Neuronal stem cell (in vitro differentiated cells): ENCODE measurements at regions not wholly inside any gene's neighbourhood (a gene's known extent, or its start where the extent isn't known, plus 50 kb on each side); places are given as distances from the start of the nearest gene placed in this dataset.
A peak's percentile ranks its signal among the peaks of the same experiment; 100 is the strongest.

ENCODE experiments used
- DNase-seq: peaks from one replicate; pipeline ENCODE4 v3.0.0-alpha.2; 2013; ENCODE audit warnings: low spot score
- H2AFZ ChIP-seq: one replicate; pipeline ENCODE4 v1.6.1; 2013; ENCODE audit warnings: mild to moderate bottlenecking, low read length, inconsistent platforms
- H2AK5ac ChIP-seq: 2 replicates; pipeline ENCODE4 v1.6.1; 2013; ENCODE audit warnings: low read depth, mild to moderate bottlenecking, inconsistent platforms, low read length, moderate library complexity, mixed read lengths
- H2BK120ac ChIP-seq: 2 replicates; pipeline ENCODE4 v1.6.1; 2013; ENCODE audit warnings: low read depth, mild to moderate bottlenecking, inconsistent platforms, low read length, moderate library complexity, mixed read lengths
- H2BK12ac ChIP-seq: one replicate; pipeline ENCODE4 v1.6.1; 2013; ENCODE audit warnings: low read length, inconsistent platforms
- H2BK15ac ChIP-seq: 2 replicates; pipeline ENCODE4 v1.6.1; 2013; ENCODE audit warnings: mild to moderate bottlenecking, low read length, inconsistent platforms, mixed read lengths
- H2BK5ac ChIP-seq: one replicate; pipeline ENCODE4 v1.6.1; 2013; ENCODE audit warnings: inconsistent platforms, mild to moderate bottlenecking, low read length, moderate library complexity
- H3K14ac ChIP-seq: one replicate; pipeline ENCODE4 v1.6.1; 2013; ENCODE audit warnings: low read length, inconsistent platforms
- H3K18ac ChIP-seq: 2 replicates; pipeline ENCODE4 v1.6.1; 2013; ENCODE audit warnings: low read length, inconsistent platforms
- H3K23ac ChIP-seq: 2 replicates; pipeline ENCODE4 v1.6.1; 2013; ENCODE audit warnings: low read depth, mild to moderate bottlenecking, mixed read lengths, low read length, inconsistent platforms; ENCODE audit not compliant: poor library complexity
- H3K27ac ChIP-seq: replicated peaks from 3 replicates; pipeline ENCODE4 v1.5.1; 2013; ENCODE audit warnings: low read length, inconsistent platforms
- H3K27me3 ChIP-seq, 3 experiments: 2 replicates each; pipeline ENCODE4 v1.6.1; 2013; ENCODE audit warnings: low read length in 3 of 3, mild to moderate bottlenecking in 2 of 3, inconsistent platforms in 1 of 3, low read depth in 1 of 3, mixed read lengths in 1 of 3, moderate library complexity in 1 of 3; ENCODE audit not compliant: control insufficient read depth in 3 of 3, insufficient read depth in 3 of 3
- H3K36me3 ChIP-seq, 2 donors: replicated peaks in 1 of 2; 2 replicates each; pipeline ENCODE4 v1.6.1; 2013; ENCODE audit warnings: low read length in 2 of 2; ENCODE audit not compliant: control insufficient read depth in 2 of 2, insufficient read depth in 2 of 2
- H3K4ac ChIP-seq: 2 replicates; pipeline ENCODE4 v1.6.1; 2013; ENCODE audit warnings: inconsistent platforms, mild to moderate bottlenecking, low read length, moderate library complexity
- H3K4me1 ChIP-seq, 2 donors: 1 replicate in 1 of 2; 2 replicates in 1 of 2; pipeline ENCODE4 v1.6.1; 2013; ENCODE audit warnings: low read length in 2 of 2, low read depth in 1 of 2; ENCODE audit not compliant: control insufficient read depth in 2 of 2, insufficient read depth in 1 of 2
- H3K4me2 ChIP-seq: one replicate; pipeline ENCODE4 v1.6.1; 2013; ENCODE audit warnings: mild to moderate bottlenecking, low read length, inconsistent platforms; ENCODE audit not compliant: insufficient read depth, poor library complexity, severe bottlenecking
- H3K4me3 ChIP-seq, 2 donors: 2 replicates each; pipeline ENCODE4 v1.5.1; 2013; ENCODE audit warnings: low read length in 2 of 2, mild to moderate bottlenecking in 2 of 2, inconsistent platforms in 1 of 2, moderate library complexity in 1 of 2
- H3K79me1 ChIP-seq: one replicate; pipeline ENCODE4 v1.6.1; 2013; ENCODE audit warnings: low read depth, mild to moderate bottlenecking, inconsistent platforms, low read length, moderate library complexity
- H3K9ac ChIP-seq: one replicate; pipeline ENCODE4 v1.6.1; 2013; ENCODE audit warnings: mild to moderate bottlenecking, low read depth, low read length, inconsistent platforms; ENCODE audit not compliant: poor library complexity
- H3K9me3 ChIP-seq, 2 donors: replicated peaks in 1 of 2; 2 replicates each; pipeline versions ENCODE3 to v1.6.1; 2013; ENCODE audit warnings: low read length in 2 of 2, mild to moderate bottlenecking in 2 of 2, inconsistent platforms in 1 of 2, low read depth in 1 of 2, mixed read lengths in 1 of 2, moderate library complexity in 1 of 2; ENCODE audit not compliant: control insufficient read depth in 2 of 2, insufficient read depth in 1 of 2
- H4K8ac ChIP-seq: one replicate; pipeline ENCODE4 v1.6.1; 2013; ENCODE audit warnings: low read depth, mild to moderate bottlenecking, inconsistent platforms, low read length, moderate library complexity
- H4K91ac ChIP-seq: one replicate; pipeline ENCODE4 v1.6.1; 2013; ENCODE audit warnings: low read length, low read depth, mild to moderate bottlenecking, inconsistent platforms; ENCODE audit not compliant: poor library complexity
- WGBS, 2 donors: extraction: QIAGEN DNeasy Blood & Tissue Kit; methylation state at CpG; one replicate each; pipeline ENCODE4 v1.1.7; 2013; ENCODE audit warnings: missing lambda C conversion rate in 2 of 2, mixed read lengths in 1 of 2; ENCODE audit not compliant: insufficient read length in 2 of 2, insufficient replicate concordance in 1 of 2; ENCODE audit errors: extremely low coverage in 2 of 2; 5-methylcytosine and 5-hydroxymethylcytosine counted together

DNA sequence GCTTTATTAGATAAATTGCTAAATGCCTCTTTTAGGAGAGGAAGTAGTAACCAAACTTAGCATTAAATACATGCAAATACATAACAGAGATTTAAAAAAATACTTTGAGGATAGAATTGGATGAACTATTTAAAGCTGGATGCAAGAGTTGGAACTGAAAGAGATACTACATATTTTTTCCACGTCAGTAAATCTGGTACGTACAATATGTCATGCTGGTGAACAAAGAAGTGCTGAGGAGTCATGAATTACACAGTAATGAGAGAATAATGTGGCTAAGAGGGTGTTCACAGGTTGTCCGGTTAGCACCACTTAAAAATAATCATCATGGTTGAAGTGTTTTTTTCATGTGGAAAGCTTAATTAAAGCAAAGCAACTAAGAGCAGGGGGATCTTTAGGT is 184.1 kb upstream of the FRMPD4 start:
- no peak overlapping the region for H3K27ac ChIP-seq
- no peak overlapping the region for H4K91ac ChIP-seq
- H2AFZ ChIP-seq = no peak overlapping the region
- peaks cover 0 to 4% of the 10 kb centered on the region in 2 donors for H3K4me1 ChIP-seq
- H3K4ac ChIP-seq = no peak overlapping the region
- no peak overlapping the region for H4K8ac ChIP-seq
- WGBS, 2 donors = no CpG with 5 or more reads among the region's 3 CpGs
- no peaks in the 10 kb centered on the region for H3K36me3 ChIP-seq
- DNase-seq = no peak
- H3K79me1 ChIP-seq = no peaks in the 10 kb centered on the region
- no peak overlapping the region for H3K9ac ChIP-seq
- no peaks in the 10 kb centered on the region for H3K9me3 ChIP-seq
- no peaks in the 10 kb centered on the region for H3K27me3 ChIP-seq
- H2BK5ac ChIP-seq = no peak overlapping the region
- no peak overlapping the region for H3K4me3 ChIP-seq
- H2BK12ac ChIP-seq = no peak overlapping the region
- H2AK5ac ChIP-seq = no peak overlapping the region
- H3K18ac ChIP-seq = no peak overlapping the region
- no peak overlapping the region for H3K4me2 ChIP-seq
- H3K14ac ChIP-seq = no peak overlapping the region
- no peak overlapping the region for H2BK120ac ChIP-seq
- H3K23ac ChIP-seq = no peak overlapping the region
- H2BK15ac ChIP-seq = no peak overlapping the region

GRCh38 chrX:11960031-11960430 is 178.2 kb upstream of the FRMPD4 start:
- H4K91ac ChIP-seq = no peak overlapping the region
- no peak overlapping the region for H2AFZ ChIP-seq
- no peak overlapping the region for H2BK15ac ChIP-seq
- no peak overlapping the region for H3K9ac ChIP-seq
- H3K14ac ChIP-seq = no peak overlapping the region
- H2BK5ac ChIP-seq = no peak overlapping the region
- no peak overlapping the region for H3K4me2 ChIP-seq
- no peak overlapping the region for H3K4me3 ChIP-seq
- no peaks in the 10 kb centered on the region for H3K36me3 ChIP-seq
- no peak overlapping the region for H2BK12ac ChIP-seq
- H2AK5ac ChIP-seq = no peak overlapping the region
- H3K4ac ChIP-seq = no peak overlapping the region
- no peak overlapping the region for H3K27ac ChIP-seq
- H3K23ac ChIP-seq = no peak overlapping the region
- no peaks in the 10 kb centered on the region for H3K27me3 ChIP-seq
- H3K79me1 ChIP-seq = no peaks in the 10 kb centered on the region
- no peaks in the 10 kb centered on the region for H3K4me1 ChIP-seq
- no peak overlapping the region for H4K8ac ChIP-seq
- WGBS, 2 donors = no CpG with 5 or more reads among the region's 4 CpGs
- H3K18ac ChIP-seq = no peak overlapping the region
- no peak overlapping the region for H2BK120ac ChIP-seq
- H3K9me3 ChIP-seq = no peaks in the 10 kb centered on the region
- no peak for DNase-seq

DNA sequence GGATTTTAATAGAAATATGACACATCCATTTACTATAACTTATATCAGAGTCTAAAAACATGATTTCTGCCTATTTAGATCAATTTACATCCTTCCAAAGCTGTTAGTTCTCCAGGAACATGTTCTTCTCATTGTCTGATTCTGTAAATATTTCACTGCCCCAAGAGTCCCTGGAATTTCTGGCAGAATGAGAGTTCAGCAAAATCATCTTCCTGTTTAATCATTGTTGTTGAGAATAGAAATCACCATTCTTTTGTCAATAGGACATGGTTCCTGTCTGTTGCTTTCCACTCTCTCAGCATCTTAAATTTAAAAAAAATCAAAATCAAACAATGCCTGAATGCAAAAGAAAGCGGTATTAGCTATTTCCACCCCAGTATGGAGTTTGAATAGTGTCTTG is 172.8 kb upstream of the FRMPD4 start:
- no CpG with 5 or more reads among the region's 1 CpG for WGBS, 2 donors
- Histone ChIP-seq H3K4ac (no peak overlapping the region), H4K8ac (no peak overlapping the region), H3K9ac (no peak overlapping the region), H2BK5ac (no peak overlapping the region), H2BK15ac (no peak overlapping the region), H2BK12ac (no peak overlapping the region), H2AFZ (no peak overlapping the region), H3K9me3 (no peaks in the 10 kb centered on the region), H3K27me3 (no peaks in the 10 kb centered on the region), H3K36me3 (no peaks in the 10 kb centered on the region), H3K18ac (no peak overlapping the region), H4K91ac (no peak overlapping the region), H3K4me2 (no peak overlapping the region), H3K4me1 (no peaks in the 10 kb centered on the region), H2BK120ac (no peak overlapping the region), H3K23ac (no peak overlapping the region), H2AK5ac (no peak overlapping the region), H3K27ac (no peak overlapping the region), H3K14ac (no peak overlapping the region), H3K79me1 (no peaks in the 10 kb centered on the region), H3K4me3 (no peak overlapping the region)
- no peak for DNase-seq

DNA sequence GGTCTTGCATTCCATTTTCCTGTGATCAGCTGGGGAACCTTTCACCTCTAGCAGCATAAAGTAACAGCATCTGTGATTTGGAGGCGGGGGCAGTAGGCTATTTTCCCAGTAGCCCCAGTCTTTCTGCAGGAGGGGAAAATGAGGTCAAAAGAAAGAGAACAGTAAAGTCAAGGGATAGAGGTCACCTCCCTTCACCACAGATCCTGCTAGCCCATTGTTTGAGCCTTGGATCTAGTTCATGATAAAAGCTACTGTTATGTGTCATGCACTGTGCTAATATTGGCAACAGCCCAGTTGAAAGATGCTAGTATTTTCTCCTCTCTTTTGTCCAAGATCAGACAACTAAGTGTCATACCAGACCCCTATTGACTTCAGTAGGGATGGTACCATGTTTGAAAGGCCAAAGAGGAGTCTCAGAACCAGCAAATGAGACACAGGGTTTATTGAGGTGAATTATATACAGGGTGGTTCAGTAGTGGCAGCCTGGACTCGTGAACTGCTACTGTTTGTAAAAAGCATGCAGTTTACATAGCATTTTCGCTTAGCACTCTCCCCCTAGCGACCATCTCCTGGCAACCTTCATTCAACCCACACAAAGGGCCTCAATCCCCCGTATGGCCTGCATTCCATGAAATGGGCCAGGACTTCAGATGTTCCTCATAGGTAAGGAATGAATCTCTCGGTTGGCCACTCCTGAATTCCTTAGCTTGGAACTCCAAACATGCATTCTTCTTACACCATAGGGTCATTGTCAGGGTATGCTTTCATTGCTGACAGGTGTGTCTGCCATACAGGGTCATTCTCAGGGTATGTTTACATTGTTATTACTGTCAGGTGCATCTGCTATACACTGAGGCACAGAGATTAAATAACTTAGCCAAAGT is 170.0 kb upstream of the FRMPD4 start:
- no CpG with 5 or more reads among the region's 6 CpGs for WGBS, 2 donors
- H3K27ac ChIP-seq = no peak overlapping the region
- no peak overlapping the region for H3K4me3 ChIP-seq
- no peak overlapping the region for H2BK5ac ChIP-seq
- no peak overlapping the region for H3K4me2 ChIP-seq
- no peaks in the 10 kb centered on the region for H3K79me1 ChIP-seq
- no peaks in the 10 kb centered on the region for H3K4me1 ChIP-seq
- H3K36me3 ChIP-seq = no peaks in the 10 kb centered on the region
- no peak overlapping the region for H2BK120ac ChIP-seq
- H2AFZ ChIP-seq = peak overlapping the region; percentile 30
- no peak overlapping the region for H2AK5ac ChIP-seq
- H3K27me3 ChIP-seq = no peaks in the 10 kb centered on the region
- H3K18ac ChIP-seq = no peak overlapping the region
- H4K8ac ChIP-seq = no peak overlapping the region
- H3K23ac ChIP-seq = no peak overlapping the region
- H2BK15ac ChIP-seq = no peak overlapping the region
- no peaks in the 10 kb centered on the region for H3K9me3 ChIP-seq
- no peak overlapping the region for H4K91ac ChIP-seq
- DNase-seq = no peak
- H3K4ac ChIP-seq = no peak overlapping the region
- no peak overlapping the region for H3K14ac ChIP-seq
- no peak overlapping the region for H2BK12ac ChIP-seq
- no peak overlapping the region for H3K9ac ChIP-seq
